ENCODE measurements at regions not wholly inside any gene's neighbourhood (a gene's known extent, or its start where the extent isn't known, plus 50 kb on each side); places are given as distances from the start of the nearest gene placed in this dataset.
"Not testable (repeated sequence)": the region's sequence is repeated elsewhere in the genome, so short reads cannot be mapped to it uniquely, and the experiment has no call there.

GRCh38 chr4:115453416-115453815, 340.0 kb upstream of the NDST4 start:
- H2BK12ac ChIP-seq (ENCODE audit: insufficient read length, low read depth, low read length): no peak overlapping the region
- H3K36me3 Mint-ChIP-seq (ENCODE audit: insufficient read depth in 1 of 3, low read depth in 3 of 3): peaks cover 0 to 3% (median 2%) of the 10 kb centered on the region in 3 experiments; a peak in 2 of 7 replicates
- no peaks in the 10 kb centered on the region for H3K4me1 ChIP-seq (ENCODE audit: insufficient read depth, low read length)
- no peak overlapping the region for H2BK5ac ChIP-seq (ENCODE audit: insufficient read length, low read length)
- H4K8ac ChIP-seq (replicated peaks; ENCODE audit: insufficient read length, low read depth, low read length): no peak overlapping the region
- no peak overlapping the region for H4K91ac ChIP-seq (ENCODE audit: insufficient read length, low read depth, low read length)
- no peaks in the 10 kb centered on the region; a peak in 2 of 4 replicates for H3K4me1 Mint-ChIP-seq
- no peak overlapping the region for H3K14ac ChIP-seq (ENCODE audit: insufficient read depth, low read length)
- no peak overlapping the region for H3K27ac ChIP-seq (ENCODE audit: insufficient read length, low read depth, low read length)
- no peak overlapping the region for H3K4me3 Mint-ChIP-seq
- no peak for TF ChIP-seq CTCF (conservative IDR thresholded peaks at IDR 0.05)
- H2BK120ac ChIP-seq (ENCODE audit: low read depth, low read length, poor library complexity, severe bottlenecking): no peak overlapping the region
- H2AFZ ChIP-seq (ENCODE audit: low read length): no peak overlapping the region
- H3K4me2 ChIP-seq (ENCODE audit: insufficient read depth, insufficient read length, low read length): no peak overlapping the region
- no peak overlapping the region for H2BK20ac ChIP-seq (ENCODE audit: low read depth, low read length, poor library complexity, severe bottlenecking)
- no peak overlapping the region for H3K4ac ChIP-seq (ENCODE audit: low read depth, low read length)
- no peak overlapping the region for H4K5ac ChIP-seq (ENCODE audit: insufficient read length, low read depth, low read length)
- H3K79me2 ChIP-seq (ENCODE audit: insufficient read depth, low read length): no peaks in the 10 kb centered on the region
- H3K56ac ChIP-seq (ENCODE audit: insufficient read length, low read depth, low read length): no peak overlapping the region
- H3K27me3 Mint-ChIP-seq (ENCODE audit: low read depth): no peaks in the 10 kb centered on the region
- no peaks in the 10 kb centered on the region for H4K20me1 ChIP-seq (ENCODE audit: control insufficient read depth, insufficient read depth, insufficient read length)
- H3K9ac ChIP-seq (ENCODE audit: extremely low read depth, insufficient read length, low read length): no peak overlapping the region
- H2BK15ac ChIP-seq (ENCODE audit: low read depth, low read length): no peak overlapping the region
- peaks cover 0 to 6% of the 10 kb centered on the region in 2 experiments; a peak in 3 of 5 replicates for H3K9me3 Mint-ChIP-seq
- no peak overlapping the region for H3T11ph ChIP-seq (ENCODE audit: low read length)
- no peak overlapping the region for H3K23ac ChIP-seq (ENCODE audit: insufficient read length, low read depth, low read length)
- no peaks in the 10 kb centered on the region for H3K79me1 ChIP-seq (ENCODE audit: insufficient read depth, low read depth, low read length, poor library complexity, severe bottlenecking)
- WGBS (ENCODE audit: extremely low coverage, insufficient read length, low lambda C conversion rate): no CpG with 5 or more reads among the region's 1 CpG
- no peaks in the 10 kb centered on the region for H3K23me2 ChIP-seq (ENCODE audit: insufficient read length, low read depth, low read length, poor library complexity, severe bottlenecking)
- H3K27ac Mint-ChIP-seq: no peak overlapping the region
- no peak overlapping the region for H2AK5ac ChIP-seq (ENCODE audit: insufficient read length, low read length)
- DNase-seq: no peak
- H3K27me3 ChIP-seq (ENCODE audit: insufficient read depth, low read length): no peaks in the 10 kb centered on the region
- no peak overlapping the region for H3K18ac ChIP-seq (ENCODE audit: insufficient read length, low read depth, low read length)
- H3K9me3 ChIP-seq (ENCODE audit: control insufficient read depth, low read depth, low read length): no peaks in the 10 kb centered on the region

GRCh38 chr4:115452229-115452628, 338.8 kb upstream of the NDST4 start:
- H3K27me3 ChIP-seq (ENCODE audit: insufficient read depth, low read length); H4K5ac ChIP-seq (ENCODE audit: insufficient read length, low read depth, low read length); H4K8ac ChIP-seq (replicated peaks; ENCODE audit: insufficient read length, low read depth, low read length); H3K4me2 ChIP-seq (ENCODE audit: insufficient read depth, insufficient read length, low read length); H3K9me3 Mint-ChIP-seq; H2AFZ ChIP-seq (ENCODE audit: low read length); H3K14ac ChIP-seq (ENCODE audit: insufficient read depth, low read length); H2BK20ac ChIP-seq (ENCODE audit: low read depth, low read length, poor library complexity, severe bottlenecking); H4K20me1 ChIP-seq (ENCODE audit: control insufficient read depth, insufficient read depth, insufficient read length); H3K9me3 ChIP-seq (ENCODE audit: control insufficient read depth, low read depth, low read length); H2BK5ac ChIP-seq (ENCODE audit: insufficient read length, low read length); H3K56ac ChIP-seq (ENCODE audit: insufficient read length, low read depth, low read length); H4K91ac ChIP-seq (ENCODE audit: insufficient read length, low read depth, low read length); H3K23me2 ChIP-seq (ENCODE audit: insufficient read length, low read depth, low read length, poor library complexity, severe bottlenecking); H3K27me3 Mint-ChIP-seq (ENCODE audit: low read depth); H3K23ac ChIP-seq (ENCODE audit: insufficient read length, low read depth, low read length); H2AK5ac ChIP-seq (ENCODE audit: insufficient read length, low read length); H3K18ac ChIP-seq (ENCODE audit: insufficient read length, low read depth, low read length); H3K4me3 Mint-ChIP-seq; H2BK15ac ChIP-seq (ENCODE audit: low read depth, low read length); H3K4me1 Mint-ChIP-seq; H3K36me3 Mint-ChIP-seq (ENCODE audit: insufficient read depth in 1 of 3, low read depth in 3 of 3); H3K79me2 ChIP-seq (ENCODE audit: insufficient read depth, low read length); H3K9ac ChIP-seq (ENCODE audit: extremely low read depth, insufficient read length, low read length); H2BK120ac ChIP-seq (ENCODE audit: low read depth, low read length, poor library complexity, severe bottlenecking); H3K27ac ChIP-seq (ENCODE audit: insufficient read length, low read depth, low read length); DNase-seq; H3K27ac Mint-ChIP-seq; H3T11ph ChIP-seq (ENCODE audit: low read length); H3K4me1 ChIP-seq (ENCODE audit: insufficient read depth, low read length); H3K4ac ChIP-seq (ENCODE audit: low read depth, low read length); H2BK12ac ChIP-seq (ENCODE audit: insufficient read length, low read depth, low read length); H3K79me1 ChIP-seq (ENCODE audit: insufficient read depth, low read depth, low read length, poor library complexity, severe bottlenecking): not testable (repeated sequence)
- WGBS (ENCODE audit: extremely low coverage, insufficient read length, low lambda C conversion rate): no CpG with 5 or more reads among the region's 2 CpGs
